B cell (primary cell): ENCODE measurements at regions not wholly inside any gene's neighbourhood (a gene's known extent, or its start where the extent isn't known, plus 50 kb on each side); places are given as distances from the start of the nearest gene placed in this dataset.

Experiments
- ATAC-seq: fragments of 200-7000 bp; cut with Tn5 transposase; one replicate; pipeline ENCODE4 v1.10.0; 2021; ENCODE audit warnings: low read depth, mild to moderate bottlenecking, moderate number of reproducible peaks, moderate library complexity
- CTCF ChIA-PET: fragments of 350-600 bp; sonication (Branson Sonifier 250); formaldehyde crosslinking; loops from one replicate; lab custom pipeline; 2021; ENCODE audit warnings: antibody characterized with exemption, inconsistent platforms; lab: Charles Lee
- POLR2A ChIA-PET: fragments of 350-600 bp; sonication (Branson Sonifier 250); formaldehyde crosslinking; loops from one replicate; lab custom pipeline; 2021; ENCODE audit warnings: antibody characterized with exemption; lab: Charles Lee
- DNase-seq: peaks from one replicate; pipeline ENCODE4 v3.0.0; 2013
- H2AFZ ChIP-seq: 2 replicates; pipeline ENCODE4 v1.6.1; 2012; ENCODE audit warnings: mild to moderate bottlenecking, low read depth, low read length; ENCODE audit not compliant: insufficient read depth, poor library complexity, severe bottlenecking
- H3K27ac ChIP-seq, 2 donors: 1 replicate in 1 of 2; 2 replicates in 1 of 2; pipeline ENCODE4 v1.5.1; 2012 to 2013; ENCODE audit warnings: low read length in 2 of 2, mild to moderate bottlenecking in 2 of 2, moderate library complexity in 1 of 2
- H3K27me3 ChIP-seq, 4 experiments: fragments of 200-600 bp in 1 of 4; sonication (generic) in 1 of 4; replicated peaks in 1 of 4; 1 replicate in 2 of 4; 2 replicates in 2 of 4; pipeline versions ENCODE4 v1.6.1 to v1.7.0; 2013 to 2016; ENCODE audit warnings: low read length in 3 of 4, mild to moderate bottlenecking in 2 of 4, mixed read lengths in 1 of 4, moderate library complexity in 1 of 4; ENCODE audit not compliant: insufficient read depth in 4 of 4, control insufficient read depth in 3 of 4; ENCODE audit errors: control extremely low read depth in 1 of 4
- H3K36me3 ChIP-seq, 2 experiments: replicated peaks in 1 of 2; 1 replicate in 1 of 2; 2 replicates in 1 of 2; pipeline versions ENCODE4 v1.6.1 to v1.7.1; 2013; ENCODE audit warnings: low read length in 1 of 2; ENCODE audit not compliant: insufficient read depth in 2 of 2, control insufficient read depth in 1 of 2; ENCODE audit errors: control extremely low read depth in 1 of 2, extremely low read depth in 1 of 2
- H3K4me1 ChIP-seq, 2 donors: fragments of 200-600 bp in 1 of 2; sonication (generic) in 1 of 2; 1 replicate in 1 of 2; 2 replicates in 1 of 2; pipeline versions ENCODE4 v1.5.1 to v1.6.1; 2013 to 2017; ENCODE audit warnings: low read length in 2 of 2; ENCODE audit not compliant: control insufficient read depth in 2 of 2, insufficient read depth in 2 of 2
- H3K4me2 ChIP-seq: replicated peaks from 2 replicates; pipeline ENCODE3; 2012; ENCODE audit warnings: mild to moderate bottlenecking, low read depth, low read length; ENCODE audit not compliant: poor library complexity, severe bottlenecking
- H3K4me3 ChIP-seq, 5 experiments: fragments of 200-600 bp in 1 of 5; sonication (generic) in 1 of 5; 1 replicate in 3 of 5; 2 replicates in 2 of 5; pipeline versions ENCODE4 v1.5.1 to v1.7.0; 2011 to 2016; ENCODE audit warnings: low read length in 4 of 5, mild to moderate bottlenecking in 4 of 5, low read depth in 2 of 5, control low read depth in 1 of 5, moderate library complexity in 1 of 5; ENCODE audit not compliant: insufficient read depth in 1 of 5; ENCODE audit errors: control extremely low read depth in 1 of 5, extremely low read depth in 1 of 5
- H3K79me2 ChIP-seq: fragments of 200-600 bp; sonication (generic); one replicate; pipeline ENCODE4 v1.6.0; 2016; ENCODE audit warnings: low read length; ENCODE audit not compliant: control insufficient read depth, insufficient read depth
- H3K9ac ChIP-seq: fragments of 200-600 bp; sonication (generic); 2 replicates; pipeline ENCODE4 v1.6.1; 2017; ENCODE audit warnings: mild to moderate bottlenecking, low read length, moderate library complexity
- H3K9me3 ChIP-seq, 3 donors: one replicate each; pipeline versions ENCODE4 v1.6.1 to v1.7.1; 2013; ENCODE audit warnings: low read length in 2 of 3; ENCODE audit not compliant: control insufficient read depth in 2 of 3, insufficient read depth in 1 of 3; ENCODE audit errors: control extremely low read depth in 1 of 3
- H4K20me1 ChIP-seq: 2 replicates; pipeline ENCODE4 v1.6.0; 2012; ENCODE audit warnings: mild to moderate bottlenecking, low read length; ENCODE audit not compliant: insufficient read depth, control insufficient read depth, poor library complexity, severe bottlenecking
- H3K27ac Mint-ChIP-seq: one replicate; pipeline ENCODE4 v1.8.0; 2021; ENCODE audit warnings: mixed read lengths
- H3K27me3 Mint-ChIP-seq: one replicate; pipeline ENCODE4 v1.8.0; 2021; ENCODE audit warnings: mixed read lengths
- H3K4me1 Mint-ChIP-seq: one replicate; pipeline ENCODE4 v1.8.0; 2021; ENCODE audit warnings: mixed read lengths
- H3K4me3 Mint-ChIP-seq: one replicate; pipeline ENCODE4 v1.8.0; 2021; ENCODE audit warnings: mixed read lengths
- H3K9me3 Mint-ChIP-seq: one replicate; pipeline ENCODE4 v1.8.0; 2022; ENCODE audit warnings: mixed read lengths; ENCODE audit not compliant: insufficient read depth
- CTCF ChIP-seq: fragments of 200-600 bp; IDR thresholded peaks from one replicate; pipeline ENCODE4 v1.8.0; 2022; ENCODE audit warnings: antibody characterized with exemption, mild to moderate bottlenecking
- EZH2 ChIP-seq: IDR thresholded peaks from 2 replicates; pipeline ENCODE4 v1.6.1; 2012; ENCODE audit warnings: borderline replicate concordance, low read depth, mild to moderate bottlenecking, moderate library complexity, low read length; ENCODE audit not compliant: insufficient read depth, poor library complexity, severe bottlenecking
- WGBS: methylation state at CpG from one replicate; pipeline ENCODE4 v1.1.5; 2013; ENCODE audit warnings: missing lambda C conversion rate; ENCODE audit not compliant: insufficient coverage; 5-methylcytosine and 5-hydroxymethylcytosine counted together
- intact Hi-C: fragments of 100-400 bp; cut with micrococcal nuclease; formaldehyde crosslinking; loops from one replicate; pipeline ENCODE4 v1.10.0; 2022

- no peaks in the 10 kb centered on the region for H4K20me1 ChIP-seq
- no peaks in the 10 kb centered on the region for H3K27me3 Mint-ChIP-seq
- H3K27me3 ChIP-seq: no peaks in the 10 kb centered on the region
- H3K4me1 Mint-ChIP-seq: no peaks in the 10 kb centered on the region
- ChIA-PET CTCF (no interaction called here), POLR2A (no interaction called here)
- H3K9ac ChIP-seq: no peak overlapping the region
- H3K27ac ChIP-seq: no peak overlapping the region
- H3K36me3 ChIP-seq: no peaks in the 10 kb centered on the region
- no peak overlapping the region for H3K4me3 ChIP-seq
- intact Hi-C loops: no loop called here
- DNase-seq (no peak), ATAC-seq (no peak)
- no peaks in the 10 kb centered on the region for H3K4me1 ChIP-seq
- H3K4me3 Mint-ChIP-seq: no peak overlapping the region
- no peaks in the 10 kb centered on the region for H3K79me2 ChIP-seq
- peaks cover 2% of the 10 kb centered on the region for H3K9me3 Mint-ChIP-seq
- no peaks in the 10 kb centered on the region for H3K9me3 ChIP-seq
- H3K27ac Mint-ChIP-seq: no peak overlapping the region
- TF ChIP-seq CTCF (no peak), EZH2 (no peak)
- no peak overlapping the region for H2AFZ ChIP-seq
- no peak overlapping the region for H3K4me2 ChIP-seq
Observed at GRCh38 chr13:61030445-61030844, 385.2 kb downstream of the PCDH20 start.

- no peak for DNase-seq
- ChIA-PET CTCF (no interaction called here), POLR2A (no interaction called here)
- Histone ChIP-seq H3K9ac (no peak overlapping the region), H3K27me3 (no peaks in the 10 kb centered on the region), H3K36me3 (no peaks in the 10 kb centered on the region), H3K4me3 (no peak overlapping the region), H4K20me1 (no peaks in the 10 kb centered on the region), H3K27ac (no peak overlapping the region), H3K79me2 (no peaks in the 10 kb centered on the region), H3K4me2 (no peak overlapping the region), H2AFZ (no peak overlapping the region), H3K4me1 (no peaks in the 10 kb centered on the region), H3K9me3 (no peaks in the 10 kb centered on the region)
- no peak overlapping the region for H3K27ac Mint-ChIP-seq
- TF ChIP-seq EZH2: no peak
- TF ChIP-seq CTCF: no peak
- intact Hi-C loops: no loop called here
- ATAC-seq: no peak
- H3K4me1 Mint-ChIP-seq: no peaks in the 10 kb centered on the region
- peaks cover 2% of the 10 kb centered on the region for H3K9me3 Mint-ChIP-seq
- no CpG with 5 or more reads among the region's 2 CpGs for WGBS
- H3K4me3 Mint-ChIP-seq: no peak overlapping the region
- no peaks in the 10 kb centered on the region for H3K27me3 Mint-ChIP-seq
Observed at GRCh38 chr13:61029064-61029463, 386.6 kb downstream of the PCDH20 start.
